Fibroblast of skin of left biceps (primary cell): ENCODE measurements at regions not wholly inside any gene's neighbourhood (a gene's known extent, or its start where the extent isn't known, plus 50 kb on each side); places are given as distances from the start of the nearest gene placed in this dataset.
A peak's percentile ranks its signal among the peaks of the same experiment; 100 is the strongest.

ENCODE experiments used
- DNase-seq, 2 experiments: peaks; one replicate each; pipeline ENCODE4 v3.0.0-alpha.2; 2013; ENCODE audit warnings: low read depth in 2 of 2

GRCh38 chr11:69917529-69917928, 98.3 kb upstream of the FGF3 start:
- no peak for DNase-seq

GRCh38 chr11:69918231-69918937, 99.2 kb upstream of the FGF3 start:
- no peak for DNase-seq

GRCh38 chr11:69918938-69919650, 99.9 kb upstream of the FGF3 start:
- peak in 1 of 2 experiments; percentile 14 for DNase-seq

- DNase-seq = no peak
Measured at GRCh38 chr11:69919659-69920344, 100.6 kb upstream of the FGF3 start.

- DNase-seq = no peak
Measured at GRCh38 chr11:69920345-69921127, 101.3 kb upstream of the FGF3 start.

GRCh38 chr11:69921128-69922014, 102.2 kb upstream of the FGF3 start:
- DNase-seq = no peak

- DNase-seq = no peak
Measured at GRCh38 chr11:69922015-69922595, 102.9 kb upstream of the FGF3 start.

GRCh38 chr11:69922596-69923111, 103.4 kb upstream of the FGF3 start:
- no peak for DNase-seq

GRCh38 chr11:69923196-69923595, 104.0 kb upstream of the FGF3 start:
- DNase-seq = no peak

- no peak for DNase-seq
Measured at GRCh38 chr11:69923641-69924307, 104.6 kb upstream of the FGF3 start.

GRCh38 chr11:69924308-69925161, 105.3 kb upstream of the FGF3 start:
- DNase-seq = no peak

- DNase-seq = no peak
Measured at GRCh38 chr11:69925366-69926196, 106.4 kb upstream of the FGF3 start.

GRCh38 chr11:69926376-69927050, 107.3 kb upstream of the FGF3 start:
- no peak for DNase-seq

- DNase-seq = no peak
Measured at GRCh38 chr11:69928121-69928520, 108.9 kb upstream of the FGF3 start.

GRCh38 chr11:69928975-69929374, 109.8 kb upstream of the FGF3 start:
- DNase-seq = no peak

- no peak for DNase-seq
Measured at GRCh38 chr11:69930081-69931059, 111.2 kb upstream of the FGF3 start.
